Skeletal muscle tissue (tissue), 3 donors: ENCODE measurements at regions not wholly inside any gene's neighbourhood (a gene's known extent, or its start where the extent isn't known, plus 50 kb on each side); places are given as distances from the start of the nearest gene placed in this dataset.
"Not testable (repeated sequence)": the region's sequence is repeated elsewhere in the genome, so short reads cannot be mapped to it uniquely, and the experiment has no call there.

Experiments
- H3K27ac ChIP-seq: one replicate; pipeline ENCODE4 v1.7.0; 2013; ENCODE audit warnings: mild to moderate bottlenecking, low read depth, low read length, inconsistent platforms
- H3K27me3 ChIP-seq, 3 donors: one replicate each; pipeline ENCODE4 v1.7.0; 2013; ENCODE audit warnings: low read length in 3 of 3; ENCODE audit not compliant: control insufficient read depth in 3 of 3, insufficient read depth in 3 of 3
- H3K36me3 ChIP-seq, 3 donors: one replicate each; pipeline ENCODE4 v1.7.0; 2013; ENCODE audit warnings: low read length in 3 of 3; ENCODE audit not compliant: control insufficient read depth in 3 of 3, insufficient read depth in 3 of 3
- H3K4me1 ChIP-seq, 3 donors: one replicate each; pipeline ENCODE4 v1.7.0; 2013; ENCODE audit warnings: low read length in 3 of 3, mild to moderate bottlenecking in 3 of 3; ENCODE audit not compliant: control insufficient read depth in 3 of 3, insufficient read depth in 3 of 3
- H3K4me3 ChIP-seq, 3 donors: one replicate each; pipeline ENCODE4 v1.7.0; 2013; ENCODE audit warnings: low read length in 3 of 3
- H3K9ac ChIP-seq, 3 donors: one replicate each; pipeline ENCODE4 v1.7.0; 2013; ENCODE audit warnings: low read length in 3 of 3, mild to moderate bottlenecking in 3 of 3, moderate library complexity in 2 of 3, low read depth in 1 of 3
- H3K9me3 ChIP-seq, 3 donors: one replicate each; pipeline ENCODE4 v1.7.0; 2013; ENCODE audit warnings: low read length in 3 of 3; ENCODE audit not compliant: control insufficient read depth in 3 of 3
- donor health status: Osteomylitis.

DNA sequence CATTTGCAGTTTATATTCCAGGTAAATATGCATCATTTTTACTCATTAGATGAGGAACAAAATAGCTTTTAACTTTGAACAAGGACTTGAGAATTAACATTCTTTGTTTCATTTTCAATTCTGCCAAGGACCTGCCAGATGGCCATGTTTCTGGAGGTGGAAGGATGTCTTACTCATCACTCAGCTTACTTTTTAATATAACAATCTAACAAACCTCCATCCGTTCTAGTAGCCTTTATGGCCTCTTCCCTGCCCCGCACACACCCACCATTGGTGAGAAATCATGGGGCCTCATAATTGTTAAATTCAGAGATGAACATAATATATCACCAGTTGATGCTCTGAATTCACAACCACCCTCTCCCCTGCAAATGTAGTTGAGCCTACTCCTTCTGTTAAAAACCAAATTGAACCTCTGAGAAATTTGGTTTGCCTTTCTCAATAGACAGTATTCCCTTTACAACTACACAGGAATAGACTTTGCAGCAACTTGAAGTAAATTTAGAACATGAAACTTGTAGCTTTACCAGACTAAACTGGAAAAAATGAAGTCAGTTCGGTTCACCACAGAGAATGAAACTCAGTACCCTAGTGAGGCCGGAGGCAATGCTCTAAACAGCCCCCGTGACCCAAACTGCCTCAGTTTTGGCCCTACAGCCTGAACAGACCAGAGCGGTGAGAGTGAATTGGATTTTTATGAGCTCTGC is 50.1 kb upstream of the ACSL4 start:
- H3K36me3 ChIP-seq: no peaks in the 10 kb centered on the region
- no peaks in the 10 kb centered on the region for H3K9me3 ChIP-seq
- no peak overlapping the region for H3K27ac ChIP-seq
- H3K4me1 ChIP-seq: no peaks in the 10 kb centered on the region
- no peak overlapping the region for H3K4me3 ChIP-seq
- no peaks in the 10 kb centered on the region for H3K27me3 ChIP-seq
- no peak overlapping the region for H3K9ac ChIP-seq

DNA sequence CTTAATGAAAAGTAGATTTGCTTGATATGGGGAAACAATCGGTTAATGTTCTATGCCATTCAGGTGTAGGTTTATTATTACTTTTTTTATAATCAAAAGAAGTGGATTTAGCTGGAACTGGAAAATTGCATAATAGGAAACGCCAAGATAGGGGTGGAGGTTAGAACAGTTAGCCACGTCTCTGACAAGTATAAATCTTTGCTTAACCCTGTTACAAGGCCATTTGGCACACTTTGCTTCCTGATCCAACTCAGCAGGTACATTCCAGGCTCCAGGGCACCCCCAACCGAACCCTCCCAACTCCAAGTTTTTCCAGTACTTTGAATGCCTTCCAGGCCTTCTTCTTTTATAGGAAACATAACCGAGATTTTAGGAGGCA is 50.6 kb upstream of the ACSL4 start:
- H3K9me3 ChIP-seq: no peaks in the 10 kb centered on the region
- no peaks in the 10 kb centered on the region for H3K27me3 ChIP-seq
- H3K27ac ChIP-seq: no peak overlapping the region
- no peak overlapping the region for H3K9ac ChIP-seq
- H3K36me3 ChIP-seq: no peaks in the 10 kb centered on the region
- no peak overlapping the region for H3K4me3 ChIP-seq
- H3K4me1 ChIP-seq: no peaks in the 10 kb centered on the region

DNA sequence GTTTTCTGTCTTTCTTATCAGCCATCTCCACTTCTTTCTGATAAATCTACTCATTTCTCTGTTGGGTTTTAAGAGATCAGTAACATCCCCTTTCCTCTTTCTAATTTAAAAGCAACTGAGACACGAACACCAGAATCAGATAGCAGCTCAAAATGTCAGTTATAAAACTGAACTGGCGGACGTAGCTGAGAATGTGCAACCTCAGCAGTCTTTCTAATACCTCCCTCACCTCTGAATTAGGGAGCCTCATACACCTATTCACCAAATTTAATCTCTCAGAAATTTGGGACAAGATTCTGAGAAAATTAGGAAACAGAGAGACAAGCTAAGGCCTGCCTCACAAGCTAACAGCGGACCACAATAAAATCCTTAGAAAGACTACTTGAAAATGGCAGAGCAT is 52.0 kb upstream of the ACSL4 start:
- H3K36me3 ChIP-seq: no peaks in the 10 kb centered on the region
- H3K4me3 ChIP-seq: no peak overlapping the region
- no peaks in the 10 kb centered on the region for H3K4me1 ChIP-seq
- H3K9ac ChIP-seq: no peak overlapping the region
- H3K27me3 ChIP-seq: no peaks in the 10 kb centered on the region
- no peak overlapping the region for H3K27ac ChIP-seq
- no peaks in the 10 kb centered on the region for H3K9me3 ChIP-seq

DNA sequence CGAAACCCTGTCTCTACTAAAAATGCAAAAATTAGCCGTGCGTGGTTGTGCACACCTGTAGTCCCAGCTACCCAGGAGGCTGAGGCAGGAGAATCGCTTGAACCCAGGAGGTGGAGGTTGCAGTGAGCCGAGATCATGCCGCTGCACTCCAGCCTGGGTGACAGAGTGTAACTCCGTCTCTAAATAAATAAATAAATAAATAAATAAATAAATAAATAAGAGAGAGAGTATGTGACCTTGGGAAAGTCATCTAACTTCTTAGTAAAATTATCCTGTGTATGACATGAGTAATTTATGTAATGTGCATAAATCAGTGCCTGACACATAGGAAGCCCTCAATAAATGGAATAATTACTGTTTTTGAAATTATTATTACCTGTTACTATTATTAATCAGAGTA is 57.5 kb upstream of the ACSL4 start:
- not testable (repeated sequence) for H3K9me3 ChIP-seq, H3K4me1 ChIP-seq, H3K27ac ChIP-seq, H3K27me3 ChIP-seq, H3K4me3 ChIP-seq, H3K9ac ChIP-seq, H3K36me3 ChIP-seq

DNA sequence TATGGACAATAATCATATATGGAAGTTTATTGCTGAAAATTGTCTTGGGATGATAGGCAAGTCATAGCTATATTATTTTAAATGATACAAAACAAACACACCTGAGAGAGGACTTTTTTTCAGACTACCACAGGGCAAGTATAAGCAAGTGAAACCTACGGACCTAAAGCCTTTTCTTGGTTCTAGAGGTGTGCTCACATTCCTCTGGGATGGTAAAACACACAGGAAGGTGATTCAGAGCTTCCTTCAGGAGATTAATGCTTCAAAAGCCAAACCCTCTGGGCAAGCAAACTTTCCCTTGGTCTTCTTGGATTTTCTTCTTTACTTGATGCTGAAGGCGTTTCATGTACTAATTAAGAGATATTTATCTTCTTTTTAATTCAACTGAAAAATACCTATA is 60.1 kb upstream of the ACSL4 start:
- Histone ChIP-seq H3K4me3 (no peak overlapping the region), H3K27me3 (peaks cover 0 to 3% (median 0%) of the 10 kb centered on the region in 3 donors), H3K36me3 (no peaks in the 10 kb centered on the region), H3K4me1 (no peaks in the 10 kb centered on the region), H3K9me3 (no peaks in the 10 kb centered on the region), H3K9ac (no peak overlapping the region), H3K27ac (no peak overlapping the region)

DNA sequence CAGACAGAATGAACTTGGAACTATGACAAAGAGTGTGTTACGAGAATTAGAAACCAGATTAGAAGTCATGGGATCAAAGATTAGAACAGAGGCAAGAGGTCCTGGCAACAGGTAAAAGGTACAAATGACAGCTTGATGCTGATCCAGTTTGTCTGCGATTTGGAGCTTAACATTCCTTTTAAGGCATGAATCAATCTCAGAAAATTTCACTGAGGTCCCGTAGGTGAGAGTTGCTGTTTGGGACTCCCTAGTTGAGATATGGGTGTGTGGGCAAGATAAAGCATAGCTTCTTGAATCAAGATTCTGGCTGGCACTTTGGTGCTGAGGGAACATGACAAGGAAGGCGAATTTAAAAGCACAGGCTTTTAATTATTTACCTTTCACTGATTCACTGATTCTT is 62.6 kb upstream of the ACSL4 start:
- H3K27me3 ChIP-seq: peaks cover 0 to 3% (median 0%) of the 10 kb centered on the region in 3 donors
- no peak overlapping the region for H3K4me3 ChIP-seq
- no peaks in the 10 kb centered on the region for H3K4me1 ChIP-seq

DNA sequence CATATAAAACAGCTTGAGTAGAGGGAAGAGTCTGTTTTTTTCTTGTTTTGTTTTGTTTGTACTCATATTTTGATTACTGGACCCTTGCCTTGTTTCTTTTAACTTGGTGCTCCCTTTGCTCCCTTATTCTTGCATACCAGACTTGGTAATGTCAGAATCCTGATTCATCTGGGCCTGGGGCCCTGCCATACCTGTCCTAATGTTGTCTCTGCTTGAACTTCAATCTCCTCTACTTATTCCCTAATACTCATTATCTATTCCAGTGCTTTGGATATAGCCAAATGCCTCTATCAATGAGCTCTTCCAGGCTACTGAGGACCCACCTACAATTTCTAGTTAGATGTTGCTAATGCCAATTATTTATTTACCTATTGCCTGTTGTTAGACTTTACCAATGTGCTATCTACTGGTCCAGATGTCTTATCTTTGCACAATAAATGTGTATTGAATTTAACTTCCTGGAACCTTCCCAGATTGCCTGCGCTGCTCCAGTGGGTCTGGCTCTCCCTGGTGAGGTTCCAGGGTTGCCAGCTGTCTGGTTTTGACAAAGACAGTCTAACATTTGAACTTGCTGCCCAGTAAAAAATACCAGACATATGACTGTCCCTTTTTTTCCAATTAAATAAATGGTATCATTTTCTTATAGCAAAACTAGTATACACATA is 64.4 kb upstream of the ACSL4 start:
- no peaks in the 10 kb centered on the region for H3K27me3 ChIP-seq
- no peak overlapping the region for H3K9ac ChIP-seq
- no peaks in the 10 kb centered on the region for H3K36me3 ChIP-seq
- H3K27ac ChIP-seq: no peak overlapping the region
- H3K9me3 ChIP-seq: no peaks in the 10 kb centered on the region
- no peaks in the 10 kb centered on the region for H3K4me1 ChIP-seq
- no peak overlapping the region for H3K4me3 ChIP-seq

More for the DNA sequence above, 62.6 kb upstream of the ACSL4 start:
- H3K36me3 ChIP-seq: no peaks in the 10 kb centered on the region
- H3K9ac ChIP-seq: no peak overlapping the region
- no peak overlapping the region for H3K27ac ChIP-seq
- no peaks in the 10 kb centered on the region for H3K9me3 ChIP-seq

DNA sequence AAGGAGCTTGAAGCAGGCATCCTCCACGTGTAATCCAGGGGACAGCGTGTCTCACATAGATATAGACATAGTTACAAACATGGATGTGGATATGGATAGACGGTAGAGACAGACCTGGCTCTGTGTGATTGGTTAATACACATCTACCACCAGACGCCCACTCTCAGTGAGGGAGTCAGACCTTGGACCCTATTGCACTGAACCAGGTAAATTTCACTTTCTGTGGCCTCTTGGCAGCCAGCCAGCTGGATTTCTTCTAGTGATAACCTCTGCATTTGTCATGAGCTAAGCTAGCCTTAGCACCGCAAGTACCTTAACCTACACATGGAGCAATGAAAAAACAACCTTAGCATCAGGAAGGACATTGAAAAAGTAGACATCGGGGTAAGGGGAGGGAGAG is 79.2 kb upstream of the ACSL4 start:
- Histone ChIP-seq H3K4me3 (no peak overlapping the region), H3K27ac (no peak overlapping the region), H3K27me3 (peaks cover 0 to 3% (median 0%) of the 10 kb centered on the region in 3 donors), H3K9me3 (no peaks in the 10 kb centered on the region), H3K36me3 (no peaks in the 10 kb centered on the region), H3K9ac (no peak overlapping the region), H3K4me1 (no peaks in the 10 kb centered on the region)

DNA sequence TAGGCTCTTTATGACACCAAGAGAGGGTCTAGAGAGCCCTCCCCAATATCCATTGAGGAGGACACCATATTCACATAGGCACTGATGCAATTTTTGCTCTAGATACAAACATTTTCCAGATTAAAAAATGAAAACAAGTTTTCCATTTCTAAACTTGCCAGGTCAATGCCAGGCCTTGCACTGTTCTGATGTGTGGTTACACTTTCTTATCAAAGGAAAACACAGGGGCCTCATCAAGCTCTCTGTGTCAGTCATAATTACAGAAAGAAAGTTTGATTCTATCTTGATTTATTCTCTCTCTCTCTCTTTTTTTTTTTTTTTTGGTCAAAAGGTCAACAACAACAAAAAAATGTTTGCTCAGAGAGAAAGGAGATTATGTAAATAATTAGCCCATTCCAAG is 80.2 kb upstream of the ACSL4 start:
- Histone ChIP-seq H3K9ac (no peak overlapping the region), H3K9me3 (no peaks in the 10 kb centered on the region), H3K27me3 (peaks cover 0 to 6% (median 0%) of the 10 kb centered on the region in 3 donors), H3K4me1 (no peaks in the 10 kb centered on the region), H3K4me3 (no peak overlapping the region), H3K36me3 (no peaks in the 10 kb centered on the region), H3K27ac (no peak overlapping the region)

DNA sequence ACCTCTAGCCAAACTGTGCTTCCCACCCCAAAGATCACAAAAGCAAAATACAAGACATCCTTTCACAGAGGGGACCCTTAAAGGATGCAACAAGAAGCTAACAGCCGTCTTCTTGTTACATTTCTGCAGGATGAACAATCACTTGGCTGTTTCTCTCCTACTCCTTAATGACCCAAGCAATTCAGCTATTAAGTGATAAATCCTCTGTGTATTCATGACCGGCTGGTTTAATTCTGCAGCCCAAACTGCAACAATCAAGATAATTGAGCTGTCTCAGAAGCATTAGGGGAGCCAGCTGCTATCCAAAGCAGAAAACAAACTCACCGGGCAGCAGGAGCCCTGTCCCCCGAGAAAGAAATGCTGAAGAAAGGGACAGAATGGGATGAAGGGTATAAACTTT is 85.9 kb upstream of the ACSL4 start:
- Histone ChIP-seq H3K36me3 (no peaks in the 10 kb centered on the region), H3K9me3 (no peaks in the 10 kb centered on the region), H3K4me1 (no peaks in the 10 kb centered on the region), H3K4me3 (no peak overlapping the region), H3K27me3 (peaks cover 0 to 13% (median 0%) of the 10 kb centered on the region in 3 donors), H3K27ac (no peak overlapping the region), H3K9ac (no peak overlapping the region)
